Glomerular endothelial cell (primary cell): ENCODE measurements at regions not wholly inside any gene's neighbourhood (a gene's known extent, or its start where the extent isn't known, plus 50 kb on each side); places are given as distances from the start of the nearest gene placed in this dataset.

Source experiments
- DNase-seq: peaks from one replicate; pipeline ENCODE4 v3.0.0-alpha.2; 2011; ENCODE audit warnings: low read depth, low spot score; ENCODE audit errors: extremely low read depth

- DNase-seq, result no peak
Observed at GRCh38 chr3:83513051-83513450, 1445.7 kb upstream of the CADM2 start.

DNA sequence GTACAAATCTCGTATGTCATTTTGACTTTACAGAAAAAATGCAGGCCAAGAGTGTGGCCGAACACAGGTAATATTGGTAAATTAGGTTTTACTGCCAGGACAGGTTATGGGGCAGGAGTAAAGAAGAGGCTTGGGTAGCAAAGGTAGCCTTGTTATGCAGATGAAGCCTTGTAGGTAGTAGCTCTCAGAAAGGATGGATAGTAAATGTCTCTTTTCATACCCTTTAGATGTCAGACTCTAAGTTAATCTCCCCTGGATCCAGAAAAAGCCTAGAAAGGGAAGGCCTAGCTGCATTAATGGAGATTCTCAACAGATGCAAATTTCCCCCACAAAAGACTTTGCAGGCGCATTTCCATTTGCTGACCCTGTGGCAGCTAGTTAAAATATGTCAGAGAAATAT is 1445.1 kb upstream of the CADM2 start:
- DNase-seq, result no peak

GRCh38 chr3:83514130-83514914 is 1444.5 kb upstream of the CADM2 start:
- DNase-seq, result no peak

DNA sequence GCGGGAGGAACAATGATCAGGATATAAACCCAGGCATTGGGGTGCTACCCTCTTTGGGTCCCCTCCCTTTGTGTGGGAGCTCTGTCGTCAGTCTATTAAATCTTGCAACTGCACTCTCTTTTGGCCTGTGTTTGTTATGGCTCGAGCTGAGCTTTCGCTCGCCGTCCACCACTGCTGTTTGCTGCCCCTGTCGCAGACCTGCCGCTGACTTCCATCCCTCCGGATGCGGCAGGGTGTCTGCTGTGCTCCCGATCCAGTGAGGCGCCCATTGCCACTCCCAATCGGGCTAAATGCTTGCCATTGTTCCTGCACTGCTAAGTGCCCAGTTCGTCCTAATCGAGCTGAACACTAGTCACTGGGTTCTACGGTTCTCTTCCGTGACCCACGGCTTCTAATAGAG is 1443.7 kb upstream of the CADM2 start:
- DNase-seq, result no peak

DNA sequence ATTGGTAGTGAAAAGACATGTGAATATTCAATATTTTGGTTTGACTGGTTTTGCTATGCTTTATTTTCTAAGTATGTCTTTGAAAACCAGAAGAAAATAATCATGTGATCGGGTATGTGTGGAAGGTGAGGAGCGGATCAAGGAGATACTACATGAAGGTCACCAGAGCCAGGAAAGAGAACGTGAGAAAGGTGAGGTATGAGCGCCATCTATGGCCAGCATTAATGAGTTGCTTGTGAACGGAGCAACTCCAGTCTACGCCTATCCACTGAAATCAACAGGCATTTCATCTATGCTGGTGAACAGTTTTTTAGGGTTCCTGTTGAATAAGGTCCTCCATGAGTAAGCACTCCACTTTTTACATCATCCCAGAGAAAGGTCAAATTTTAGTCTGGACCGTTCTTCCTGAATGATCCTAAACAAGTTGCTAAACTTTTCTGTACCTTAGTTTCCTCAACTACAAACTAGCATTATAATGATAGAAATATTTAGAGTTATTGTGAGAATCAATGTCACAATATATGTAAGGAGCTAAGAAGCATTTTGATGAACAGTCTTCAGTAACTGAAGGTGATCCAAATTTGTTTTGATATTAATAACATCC is 1435.2 kb upstream of the CADM2 start:
- peak; percentile 29 for DNase-seq

- DNase-seq, result no peak
Observed at GRCh38 chr3:83524901-83525300, 1433.9 kb upstream of the CADM2 start.

- no peak for DNase-seq
Observed at GRCh38 chr3:83559082-83559481, 1399.7 kb upstream of the CADM2 start.

DNA sequence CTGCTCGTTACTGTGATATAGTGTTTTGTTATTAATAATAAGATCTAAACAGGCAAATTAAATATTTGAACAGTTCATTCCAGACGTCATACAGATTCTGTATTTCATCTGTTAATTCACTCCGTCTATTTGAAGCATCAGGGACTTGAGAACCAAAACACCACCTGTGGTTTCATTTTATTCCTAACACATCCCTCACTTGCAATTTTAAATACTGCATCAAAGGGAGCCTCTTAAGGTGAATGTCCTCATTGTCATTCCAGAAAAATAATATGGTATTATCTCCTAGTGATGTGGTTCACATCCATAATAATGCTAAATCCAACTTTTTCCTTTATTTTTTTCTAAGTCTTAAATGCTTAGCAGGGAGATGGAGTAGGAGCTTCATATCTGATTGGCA is 1390.9 kb upstream of the CADM2 start:
- DNase-seq, result no peak

DNA sequence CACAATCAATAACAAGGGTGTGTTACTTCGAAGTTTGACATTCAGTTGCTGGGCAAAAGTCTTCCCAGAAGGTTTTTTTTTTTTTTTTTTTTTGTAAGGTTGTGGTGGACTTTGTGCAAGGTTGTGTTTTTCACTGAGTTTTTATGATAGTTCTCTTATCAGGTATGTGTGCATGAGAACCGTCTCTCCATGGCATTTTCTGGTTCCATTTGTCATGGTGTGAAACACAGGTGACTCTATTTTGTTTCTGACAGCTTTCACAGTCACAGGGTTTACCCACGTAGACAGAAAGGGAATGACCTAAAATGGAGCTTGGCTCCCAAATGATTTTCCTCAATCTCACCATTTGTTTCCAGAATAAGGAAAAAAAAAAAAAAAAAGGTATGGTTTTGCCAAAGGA is 1377.2 kb upstream of the CADM2 start:
- DNase-seq, result no peak

DNA sequence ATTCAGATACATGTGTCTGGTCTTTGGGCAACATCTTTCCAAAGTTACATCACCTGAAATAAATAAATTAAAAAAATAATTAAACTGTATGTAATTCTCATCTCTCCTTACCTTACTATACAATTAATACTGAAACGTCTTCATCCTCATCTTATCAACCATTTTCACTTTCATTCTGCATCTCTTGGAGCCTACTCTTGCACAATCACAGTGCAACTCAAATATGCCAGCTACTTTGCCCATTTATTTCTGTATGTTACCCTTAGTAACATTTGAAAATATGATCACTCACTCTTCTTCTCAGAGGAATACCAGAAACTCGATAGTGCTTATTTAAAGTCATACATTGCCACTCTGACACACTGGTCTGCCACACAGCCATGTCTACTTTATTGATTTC is 1357.1 kb upstream of the CADM2 start:
- no peak for DNase-seq

DNA sequence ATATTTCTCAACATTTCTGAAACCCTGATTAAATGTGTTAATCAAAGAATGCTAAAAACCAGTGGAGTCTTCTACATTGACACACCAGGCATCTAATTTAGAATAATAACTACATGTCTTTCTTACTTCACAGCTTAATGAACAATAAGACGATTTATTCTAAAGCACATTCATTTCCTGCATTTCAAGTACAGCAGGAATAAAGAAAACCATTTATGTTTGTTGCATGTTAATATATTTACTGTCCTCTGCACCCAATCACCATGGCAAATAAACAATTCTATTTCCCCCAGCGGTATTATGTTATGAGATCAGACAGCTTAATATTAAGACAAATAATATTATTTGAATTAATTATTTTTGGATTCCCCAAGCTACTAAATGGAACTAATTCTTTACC is 1336.3 kb upstream of the CADM2 start:
- no peak for DNase-seq

DNA sequence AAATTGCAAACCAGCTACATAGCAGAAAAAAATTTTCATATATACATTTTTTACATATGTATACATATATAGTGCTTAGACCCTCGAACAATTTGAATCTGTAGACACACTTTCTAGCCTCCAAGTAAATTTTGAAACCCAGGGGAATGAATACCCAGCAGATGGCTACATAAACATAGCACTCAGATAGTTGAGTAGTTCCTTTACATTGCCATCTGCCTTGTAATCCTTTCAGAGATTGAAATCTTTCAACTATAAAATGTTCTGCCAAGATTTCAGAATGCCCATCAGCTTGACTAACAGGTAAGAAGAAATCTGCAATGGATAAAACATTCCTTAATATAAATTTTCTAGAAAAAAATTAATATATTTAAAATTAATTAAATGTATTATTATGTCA is 1333.5 kb upstream of the CADM2 start:
- DNase-seq, result no peak

DNA sequence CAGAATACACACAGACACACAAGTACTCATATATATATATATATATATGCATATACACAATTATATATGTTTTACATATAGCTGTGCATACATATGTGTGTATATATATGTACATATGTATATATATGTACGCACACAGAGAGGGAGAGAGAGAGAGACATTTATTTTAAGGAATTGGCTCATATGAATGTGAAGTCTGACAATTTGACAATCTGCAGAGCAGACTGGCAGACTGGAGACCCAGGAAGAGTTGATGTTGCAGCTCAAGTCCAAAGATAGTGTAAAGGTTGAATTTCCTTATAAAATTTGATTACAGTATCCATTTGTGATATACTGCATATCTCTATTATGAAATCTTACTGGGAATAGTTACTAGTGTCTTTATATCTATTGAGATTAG is 1330.3 kb upstream of the CADM2 start:
- no peak for DNase-seq

DNA sequence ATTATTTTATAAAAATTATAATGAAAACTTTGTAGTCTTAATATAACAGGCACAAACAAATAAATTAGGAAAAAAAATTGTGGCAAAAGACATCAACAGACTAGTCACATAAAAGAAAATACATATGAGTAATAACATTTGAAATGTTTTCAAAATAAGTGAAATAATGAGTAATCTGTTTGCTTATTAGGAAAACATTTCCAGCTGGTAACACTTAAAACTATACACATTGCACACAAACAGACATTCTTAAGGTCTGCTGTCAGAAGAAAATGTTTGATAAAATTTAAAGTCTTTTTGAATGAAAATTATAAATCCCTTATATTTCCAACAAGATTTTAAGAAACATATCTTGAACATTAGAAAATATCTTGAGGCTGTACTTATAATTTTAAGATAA is 1326.3 kb upstream of the CADM2 start:
- DNase-seq, result no peak

DNA sequence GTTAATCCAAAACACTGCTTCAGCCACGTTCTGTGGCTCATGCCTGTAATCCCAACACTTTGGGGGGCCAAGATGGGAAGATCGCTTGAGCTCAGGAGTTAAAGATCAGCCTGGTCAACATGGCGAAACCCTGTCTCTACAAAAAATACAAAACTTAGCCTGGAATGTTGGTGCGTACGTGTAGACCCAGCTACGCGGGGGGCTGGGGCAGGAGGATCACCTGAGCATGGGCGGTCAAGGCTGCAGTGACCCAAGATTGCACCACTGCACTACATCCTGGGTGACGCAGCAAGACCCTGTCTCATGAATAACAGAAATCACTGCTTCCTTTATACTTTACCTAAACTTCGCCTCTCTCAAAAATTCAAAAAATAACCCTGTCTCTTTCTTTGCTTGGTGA is 1325.0 kb upstream of the CADM2 start:
- DNase-seq, result no peak

GRCh38 chr3:83649692-83650091 is 1309.1 kb upstream of the CADM2 start:
- no peak for DNase-seq

GRCh38 chr3:83655083-83655482 is 1303.7 kb upstream of the CADM2 start:
- no peak for DNase-seq

GRCh38 chr3:83662381-83662960 is 1296.3 kb upstream of the CADM2 start:
- DNase-seq, result no peak

GRCh38 chr3:83670416-83670815 is 1288.4 kb upstream of the CADM2 start:
- DNase-seq, result no peak

GRCh38 chr3:83683937-83684598 is 1274.7 kb upstream of the CADM2 start:
- DNase-seq, result no peak

GRCh38 chr3:83706669-83707068 is 1252.1 kb upstream of the CADM2 start:
- no peak for DNase-seq

GRCh38 chr3:83715307-83715706 is 1243.5 kb upstream of the CADM2 start:
- DNase-seq, result no peak
